HG03575 (cell line): ENCODE measurements at regions not wholly inside any gene's neighbourhood (a gene's known extent, or its start where the extent isn't known, plus 50 kb on each side); places are given as distances from the start of the nearest gene placed in this dataset.

Experiments
- ATAC-seq: cut with Tn5 transposase; IDR thresholded peaks from one replicate; pipeline ENCODE4 v1.9.1; 2021; ENCODE audit not compliant: unreplicated experiment, insufficient number of reproducible peaks, low FRiP score; ENCODE audit errors: extremely low read depth

DNA sequence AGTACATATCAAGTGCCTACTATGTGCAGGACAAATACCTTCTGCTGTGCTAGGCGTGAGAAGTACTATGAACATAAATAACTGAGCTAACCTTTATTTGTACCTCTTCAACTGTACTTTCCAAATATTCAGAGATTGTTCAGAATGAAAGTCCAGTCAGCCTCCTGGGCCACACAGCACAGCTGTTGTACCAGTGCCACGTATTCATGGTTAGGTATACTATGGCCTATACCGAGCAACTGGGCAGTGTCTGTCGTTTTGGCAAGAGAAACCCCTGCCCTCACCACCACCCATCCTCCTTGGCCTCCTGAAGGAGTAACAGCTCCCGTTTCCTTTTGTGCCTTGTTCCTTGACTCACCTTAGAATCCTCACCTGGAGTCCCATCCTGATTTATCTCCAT is 53.0 kb downstream of the RASSF10 start:
- ATAC-seq: no peak

GRCh38 chr11:13064593-13064992 is 55.5 kb downstream of the RASSF10 start:
- no peak for ATAC-seq

DNA sequence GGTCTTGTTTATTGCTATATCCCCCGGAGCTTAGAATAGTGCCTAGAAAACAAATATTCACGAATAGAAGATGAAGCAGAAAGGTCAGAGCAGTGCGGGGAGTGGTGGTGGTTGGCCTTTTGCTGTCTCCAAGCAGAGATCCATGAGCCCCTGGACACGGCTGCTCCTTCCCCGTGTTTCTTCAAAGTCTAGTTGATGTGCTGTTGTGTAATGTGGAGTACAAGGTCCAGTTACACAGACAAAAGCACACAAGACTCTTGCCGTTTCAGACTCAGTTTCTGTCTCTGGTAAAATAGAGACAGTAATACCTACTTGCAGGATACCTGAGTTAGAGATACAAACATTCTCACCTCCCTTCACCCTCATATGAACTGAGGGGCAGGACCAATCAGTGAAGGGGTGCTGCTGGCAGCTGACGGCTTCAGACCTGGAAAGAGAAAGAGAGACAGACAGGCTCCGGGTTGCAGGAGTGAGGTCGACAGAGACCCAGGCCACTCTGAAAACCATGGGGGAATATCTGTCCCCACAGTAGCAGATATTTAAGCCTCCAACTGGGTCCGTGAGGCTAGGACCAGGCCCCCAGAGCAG is 56.2 kb downstream of the RASSF10 start:
- ATAC-seq: no peak

DNA sequence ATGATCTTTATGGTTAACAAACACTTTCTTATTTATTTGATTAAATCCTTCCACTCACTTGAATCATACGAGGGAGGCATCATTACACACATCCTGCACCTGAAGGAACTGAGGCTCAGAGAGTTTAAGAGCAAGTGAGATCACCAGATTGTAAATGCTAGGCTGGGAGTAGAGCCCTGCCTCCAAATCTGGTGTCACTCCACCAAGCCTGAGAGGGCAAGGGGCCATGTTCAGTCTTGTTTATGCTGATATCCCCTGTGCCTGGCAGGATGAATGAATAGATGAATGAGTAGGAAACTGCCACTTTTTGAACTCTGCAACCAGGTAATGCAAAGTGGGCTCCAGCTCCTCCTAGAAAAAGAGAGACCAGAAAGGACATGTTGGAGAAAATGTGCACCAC is 59.1 kb downstream of the RASSF10 start:
- no peak for ATAC-seq

DNA sequence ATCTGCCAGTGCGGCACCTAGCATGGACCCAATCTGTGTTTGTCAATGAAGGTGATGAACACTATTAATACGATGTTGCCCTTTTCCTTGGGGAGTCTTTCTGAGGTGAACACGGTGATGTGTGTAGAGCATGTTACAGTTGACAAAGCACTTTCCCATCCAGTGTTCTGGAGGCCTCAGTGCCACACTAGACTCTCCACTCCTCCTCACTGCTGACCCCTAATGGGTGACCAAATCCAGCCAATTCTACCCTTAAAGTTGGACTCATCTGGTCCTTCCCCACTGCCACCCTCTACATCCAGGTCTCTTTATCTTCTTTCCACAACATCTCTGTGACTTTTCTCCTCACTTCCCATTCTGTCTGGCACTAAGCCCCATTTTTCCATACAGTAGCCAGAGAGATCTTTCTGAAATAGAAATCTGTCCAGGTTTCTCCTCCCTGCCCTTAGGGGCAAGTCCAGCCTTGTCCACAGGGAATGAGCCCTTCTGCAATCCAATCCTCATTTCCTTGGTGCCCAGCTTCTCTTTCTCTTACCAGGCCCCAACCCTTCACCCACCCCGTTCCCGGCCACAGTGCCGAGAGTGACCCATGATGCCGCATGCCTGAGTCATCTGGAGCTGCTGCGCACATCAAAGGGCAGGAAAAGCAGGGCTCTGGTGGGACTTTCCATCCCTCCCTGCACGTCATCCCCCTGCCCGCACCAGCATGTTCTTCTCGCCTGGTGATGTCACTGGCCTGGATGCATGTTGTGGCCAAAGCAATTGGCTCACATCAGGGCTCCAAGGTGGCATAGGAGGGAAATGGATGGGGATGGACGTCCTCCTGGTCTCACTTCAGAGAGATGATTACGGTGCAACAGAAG is 64.2 kb downstream of the RASSF10 start:
- no peak for ATAC-seq

GRCh38 chr11:13074714-13075464 is 65.8 kb downstream of the RASSF10 start:
- no peak for ATAC-seq

DNA sequence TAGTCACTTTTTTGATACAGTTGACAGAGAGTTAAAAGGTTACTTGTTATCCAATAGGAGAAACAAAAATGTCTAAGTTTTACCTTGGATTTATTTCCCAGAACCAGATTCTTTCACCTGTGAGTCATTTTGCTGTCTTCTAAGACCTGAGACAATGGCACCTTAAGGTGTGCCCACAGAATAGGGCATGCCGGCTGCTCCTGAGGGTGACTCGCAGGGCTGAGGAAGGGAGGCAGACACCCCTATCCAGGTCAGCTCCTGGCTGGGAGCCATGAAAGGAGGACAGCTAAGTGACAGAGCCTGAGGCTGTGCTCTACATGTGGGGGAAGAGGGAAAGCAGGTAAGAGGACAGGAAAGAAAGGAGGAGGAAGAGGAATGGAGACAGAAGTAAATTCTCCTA is 67.8 kb downstream of the RASSF10 start:
- ATAC-seq: no peak

DNA sequence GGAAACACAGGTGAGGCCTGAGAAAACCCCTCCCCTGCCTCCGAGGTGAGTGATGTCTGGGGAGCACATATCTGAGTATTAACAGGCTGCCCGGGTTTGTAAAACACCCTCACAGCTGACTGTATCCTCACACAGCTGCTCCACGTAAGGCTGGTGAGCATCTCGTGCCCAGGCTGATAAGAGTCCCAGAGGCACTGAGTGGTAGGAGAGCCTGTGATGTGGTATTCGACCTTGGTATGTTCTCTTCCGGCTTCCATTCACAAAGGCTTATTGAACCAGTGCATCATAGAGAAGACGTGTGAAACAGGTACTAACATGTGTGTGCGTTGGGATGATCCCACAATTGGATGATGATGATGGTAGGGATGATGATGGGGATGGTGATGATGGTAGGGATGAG is 71.7 kb downstream of the RASSF10 start:
- ATAC-seq: no peak

DNA sequence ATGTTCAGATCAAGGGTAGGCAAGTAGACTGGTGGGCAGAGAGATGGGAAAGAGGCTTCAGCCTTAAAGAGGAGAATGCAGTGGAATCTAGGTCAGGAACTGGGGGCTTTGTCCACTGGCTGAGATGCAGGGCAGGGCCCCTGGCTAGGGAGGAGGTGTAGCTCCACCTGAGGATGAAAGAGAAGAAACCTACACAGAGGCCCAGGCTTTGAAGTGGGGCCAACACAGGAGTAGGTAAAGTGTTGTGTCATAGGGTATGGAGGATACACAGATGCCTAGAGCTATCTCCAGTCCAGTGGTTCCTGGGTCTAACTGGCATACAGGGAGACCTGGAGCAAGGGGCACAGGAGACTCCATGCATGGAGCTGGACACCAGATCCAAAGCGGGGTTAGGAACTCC is 73.5 kb downstream of the RASSF10 start:
- no peak for ATAC-seq

DNA sequence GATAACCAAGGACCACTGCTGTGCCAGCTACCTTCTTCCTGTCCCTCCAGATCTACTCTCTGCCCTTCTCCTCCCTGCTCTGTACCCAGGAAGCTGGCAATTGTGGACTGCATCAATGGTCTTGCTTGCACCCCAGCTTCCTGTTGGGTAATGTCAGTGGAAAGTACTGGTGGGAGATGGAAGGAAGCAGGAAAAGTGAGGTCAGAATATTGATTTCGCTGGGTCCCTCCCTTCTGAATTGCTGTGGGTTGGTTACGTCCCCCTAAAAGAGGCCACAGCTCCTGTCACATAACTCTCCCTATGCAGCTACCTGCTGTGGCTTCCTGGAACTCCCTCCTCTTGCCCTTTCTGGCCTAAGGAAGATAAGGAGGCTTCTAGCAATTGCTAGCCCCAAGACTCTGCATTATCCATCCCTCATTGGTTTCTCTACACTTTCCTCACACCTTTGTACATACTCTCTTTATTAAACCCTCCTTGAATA is 81.2 kb downstream of the RASSF10 start:
- ATAC-seq: no peak

- no peak for ATAC-seq
These were observed 82.3 kb downstream of the RASSF10 start for GRCh38 chr11:13091373-13091772.

- no peak for ATAC-seq
These were observed 82.7 kb downstream of the RASSF10 start for GRCh38 chr11:13091804-13092203.

DNA sequence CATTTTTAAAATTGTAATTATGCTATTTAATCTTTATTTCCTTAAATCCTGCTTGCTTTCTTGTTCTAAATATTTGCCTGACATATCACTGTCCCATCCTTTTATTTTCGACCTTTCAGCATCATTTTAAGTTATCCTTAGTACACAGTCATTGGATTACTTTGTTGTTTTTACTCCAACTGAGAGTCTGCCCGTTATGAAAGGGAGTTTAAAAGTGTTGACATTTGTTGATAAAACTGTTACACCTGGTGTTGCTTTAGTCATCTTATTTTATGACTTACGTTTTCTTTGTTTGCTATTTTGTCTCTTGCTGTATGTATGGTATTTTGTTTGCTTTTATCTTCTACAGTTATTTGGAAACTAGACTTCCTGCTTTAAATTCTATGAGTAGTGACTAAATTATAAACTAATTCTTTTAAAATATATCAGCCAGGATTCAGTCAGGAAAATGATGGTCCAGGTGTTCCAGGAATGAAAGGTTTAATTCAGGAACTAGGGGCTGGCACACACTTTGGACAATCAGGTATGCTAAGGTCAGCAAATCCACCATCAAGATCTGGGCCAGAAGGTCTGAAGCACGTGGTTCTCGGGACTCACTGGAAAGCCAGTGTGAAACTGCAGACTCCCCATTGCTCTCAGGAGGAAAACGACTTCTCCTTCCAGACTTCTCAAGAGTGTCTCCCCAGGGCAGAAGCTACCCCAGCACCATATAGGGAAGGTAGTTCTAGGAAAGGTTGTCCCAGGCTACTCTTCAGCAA is 86.0 kb downstream of the RASSF10 start:
- ATAC-seq: no peak

- ATAC-seq: no peak
These were observed 88.9 kb downstream of the RASSF10 start for GRCh38 chr11:13098063-13098462.

DNA sequence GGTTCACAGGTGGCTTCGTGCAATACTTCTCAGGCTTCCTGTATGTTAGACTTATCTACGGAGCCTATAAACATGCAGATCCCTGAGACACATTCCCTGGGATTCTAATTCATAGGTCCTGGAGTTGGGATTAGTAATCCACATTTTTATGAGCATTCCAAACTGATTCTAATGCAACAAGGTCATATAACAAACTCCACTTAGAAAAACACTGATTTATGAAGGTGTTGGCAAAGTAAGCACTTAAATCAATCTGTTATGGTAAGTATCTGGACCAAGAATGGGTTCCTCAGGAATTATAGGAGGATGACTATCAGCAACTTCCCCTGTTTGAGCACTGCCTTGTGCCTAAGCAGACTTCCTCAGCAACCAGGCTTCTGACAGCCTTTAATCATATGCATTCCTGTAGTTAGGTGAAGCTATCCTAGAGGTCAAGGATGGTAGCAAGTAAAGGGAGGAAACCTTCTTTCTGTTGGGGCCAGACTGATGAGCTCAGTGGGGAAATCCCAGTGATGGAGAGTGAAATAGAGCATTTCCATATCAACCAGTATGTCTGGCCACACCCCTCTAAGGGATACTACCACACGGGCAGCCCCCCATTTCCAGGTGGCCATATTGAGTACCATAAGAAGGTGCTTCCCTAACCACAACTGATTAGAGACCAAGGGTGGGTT is 89.6 kb downstream of the RASSF10 start:
- ATAC-seq: no peak

- ATAC-seq: no peak
These were observed 92.8 kb downstream of the RASSF10 start for GRCh38 chr11:13101644-13102512.

- no peak for ATAC-seq
These were observed 93.4 kb downstream of the RASSF10 start for GRCh38 chr11:13102513-13102840.
